ENCODE measurements at regions not wholly inside any gene's neighbourhood (a gene's known extent, or its start where the extent isn't known, plus 50 kb on each side); places are given as distances from the start of the nearest gene placed in this dataset.
A peak's percentile ranks its signal among the peaks of the same experiment; 100 is the strongest.
"Not testable (repeated sequence)": the region's sequence is repeated elsewhere in the genome, so short reads cannot be mapped to it uniquely, and the experiment has no call there.

- not testable (repeated sequence) for DNase-seq (ENCODE audit: low read depth in 2 of 2)
These were observed 5417.4 kb upstream of the TPTE start for GRCh38 chr21:5103880-5104561.

GRCh38 chr21:5104562-5104928 is 5416.8 kb upstream of the TPTE start:
- DNase-seq (ENCODE audit: low read depth in 2 of 2), result not testable (repeated sequence)

- DNase-seq (ENCODE audit: low read depth in 2 of 2), result not testable (repeated sequence)
These were observed 5415.3 kb upstream of the TPTE start for GRCh38 chr21:5105939-5106708.

- DNase-seq (ENCODE audit: low read depth in 2 of 2), result not testable (repeated sequence)
These were observed 5414.5 kb upstream of the TPTE start for GRCh38 chr21:5106767-5107464.

GRCh38 chr21:5107637-5108036 is 5413.7 kb upstream of the TPTE start:
- DNase-seq (ENCODE audit: low read depth in 2 of 2), result not testable (repeated sequence)

GRCh38 chr21:5108048-5108775 is 5413.2 kb upstream of the TPTE start:
- not testable (repeated sequence) for DNase-seq (ENCODE audit: low read depth in 2 of 2)

- DNase-seq (ENCODE audit: low read depth in 2 of 2), result not testable (repeated sequence)
These were observed 5410.2 kb upstream of the TPTE start for GRCh38 chr21:5111197-5111596.

GRCh38 chr21:5113092-5113491 is 5408.3 kb upstream of the TPTE start:
- not testable (repeated sequence) for DNase-seq (ENCODE audit: low read depth in 2 of 2)

- DNase-seq (ENCODE audit: low read depth in 2 of 2), result not testable (repeated sequence)
These were observed 5406.9 kb upstream of the TPTE start for GRCh38 chr21:5114468-5114867.

- not testable (repeated sequence) for DNase-seq (ENCODE audit: low read depth in 2 of 2)
These were observed 5406.3 kb upstream of the TPTE start for GRCh38 chr21:5114893-5115645.

GRCh38 chr21:5115646-5116343 is 5405.6 kb upstream of the TPTE start:
- DNase-seq (ENCODE audit: low read depth in 2 of 2), result not testable (repeated sequence)

- not testable (repeated sequence) for DNase-seq (ENCODE audit: low read depth in 2 of 2)
These were observed 5404.8 kb upstream of the TPTE start for GRCh38 chr21:5116344-5117123.

- not testable (repeated sequence) for DNase-seq (ENCODE audit: low read depth in 2 of 2)
These were observed 5404.2 kb upstream of the TPTE start for GRCh38 chr21:5117135-5117534.

GRCh38 chr21:5117666-5118295 is 5403.6 kb upstream of the TPTE start:
- not testable (repeated sequence) for DNase-seq (ENCODE audit: low read depth in 2 of 2)

- not testable (repeated sequence) for DNase-seq (ENCODE audit: low read depth in 2 of 2)
These were observed 5403.1 kb upstream of the TPTE start for GRCh38 chr21:5118296-5118679.

GRCh38 chr21:5119179-5119578 is 5402.2 kb upstream of the TPTE start:
- not testable (repeated sequence) for DNase-seq (ENCODE audit: low read depth in 2 of 2)

- DNase-seq (ENCODE audit: low read depth in 2 of 2), result not testable (repeated sequence)
These were observed 5400.0 kb upstream of the TPTE start for GRCh38 chr21:5121399-5121798.

- not testable (repeated sequence) for DNase-seq (ENCODE audit: low read depth in 2 of 2)
These were observed 5399.5 kb upstream of the TPTE start for GRCh38 chr21:5121849-5122248.

- DNase-seq (ENCODE audit: low read depth in 2 of 2), result peak; percentile 53 to 64
These were observed 5397.7 kb upstream of the TPTE start for GRCh38 chr21:5123655-5124054.

Measured in activated CD4-positive, alpha-beta T cell treated with anti-CD3 and anti-CD28 coated beads for 24 hours (primary cell).